ENCODE measurements at regions not wholly inside any gene's neighbourhood (a gene's known extent, or its start where the extent isn't known, plus 50 kb on each side); places are given as distances from the start of the nearest gene placed in this dataset.

DNA sequence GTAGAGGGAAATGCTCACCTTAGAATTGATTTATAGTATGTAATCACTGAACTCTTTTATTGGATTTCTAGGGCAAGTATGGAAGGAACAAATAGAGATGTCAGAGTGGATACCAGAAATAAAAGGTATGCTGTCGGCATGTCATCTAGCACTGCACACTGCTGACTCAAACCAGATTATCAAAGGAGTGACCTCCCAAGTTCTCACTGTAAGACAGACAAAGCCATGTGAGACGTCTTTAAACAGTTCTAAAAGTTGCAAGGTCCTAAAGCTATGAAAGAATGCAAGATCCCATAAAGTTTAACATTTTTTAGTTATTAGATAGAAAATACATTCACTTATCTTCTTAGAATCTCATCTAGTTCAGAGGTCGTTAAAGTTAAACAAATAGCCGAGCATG is 70.0 kb upstream of the CPM start:
- Histone ChIP-seq H3K4me2 (ENCODE audit: insufficient read depth, insufficient read length, low read length) (no peak overlapping the region), H3K79me2 (ENCODE audit: insufficient read depth, low read length) (no peaks in the 10 kb centered on the region), H4K5ac (ENCODE audit: insufficient read length, low read depth, low read length) (no peak overlapping the region), H4K91ac (ENCODE audit: insufficient read length, low read depth, low read length) (no peak overlapping the region), H3K56ac (ENCODE audit: insufficient read length, low read depth, low read length) (no peak overlapping the region), H3K14ac (ENCODE audit: insufficient read depth, low read length) (no peak overlapping the region), H3K9me3 (ENCODE audit: control insufficient read depth, low read depth, low read length) (no peaks in the 10 kb centered on the region), H2BK120ac (ENCODE audit: low read depth, low read length, poor library complexity, severe bottlenecking) (no peak overlapping the region), H3K23ac (ENCODE audit: insufficient read length, low read depth, low read length) (no peak overlapping the region), H2BK12ac (ENCODE audit: insufficient read length, low read depth, low read length) (no peak overlapping the region), H3K9ac (ENCODE audit: extremely low read depth, insufficient read length, low read length) (no peak overlapping the region), H2BK20ac (ENCODE audit: low read depth, low read length, poor library complexity, severe bottlenecking) (no peak overlapping the region), H3K23me2 (ENCODE audit: insufficient read length, low read depth, low read length, poor library complexity, severe bottlenecking) (no peaks in the 10 kb centered on the region), H3T11ph (ENCODE audit: low read length) (no peak overlapping the region), H3K27ac (ENCODE audit: insufficient read length, low read depth, low read length) (no peak overlapping the region), H2AFZ (ENCODE audit: low read length) (no peak overlapping the region), H3K4ac (ENCODE audit: low read depth, low read length) (no peak overlapping the region), H3K18ac (ENCODE audit: insufficient read length, low read depth, low read length) (no peak overlapping the region), H3K4me1 (ENCODE audit: insufficient read depth, low read length) (peaks cover 5% of the 10 kb centered on the region; the same call in 1 of the 2 replicates), H3K79me1 (ENCODE audit: insufficient read depth, low read depth, low read length, poor library complexity, severe bottlenecking) (no peaks in the 10 kb centered on the region), H4K8ac (replicated peaks; ENCODE audit: insufficient read length, low read depth, low read length) (no peak overlapping the region), H2BK5ac (ENCODE audit: insufficient read length, low read length) (no peak overlapping the region), H3K27me3 (ENCODE audit: insufficient read depth, low read length) (no peaks in the 10 kb centered on the region), H2BK15ac (ENCODE audit: low read depth, low read length) (no peak overlapping the region), H4K20me1 (ENCODE audit: control insufficient read depth, insufficient read depth, insufficient read length) (no peaks in the 10 kb centered on the region), H2AK5ac (ENCODE audit: insufficient read length, low read length) (no peak overlapping the region)
- peaks cover 0 to 13% of the 10 kb centered on the region in 2 experiments; a peak in 3 of 5 replicates for H3K9me3 Mint-ChIP-seq
- peaks cover 31% of the 10 kb centered on the region in 2 experiments for H3K4me1 Mint-ChIP-seq
- H3K27me3 Mint-ChIP-seq (ENCODE audit: low read depth): peaks cover 9% of the 10 kb centered on the region; the same call in 1 of the 2 replicates
- no peak for DNase-seq
- no peak overlapping the region for H3K4me3 Mint-ChIP-seq
- TF ChIP-seq, protein P1, sequence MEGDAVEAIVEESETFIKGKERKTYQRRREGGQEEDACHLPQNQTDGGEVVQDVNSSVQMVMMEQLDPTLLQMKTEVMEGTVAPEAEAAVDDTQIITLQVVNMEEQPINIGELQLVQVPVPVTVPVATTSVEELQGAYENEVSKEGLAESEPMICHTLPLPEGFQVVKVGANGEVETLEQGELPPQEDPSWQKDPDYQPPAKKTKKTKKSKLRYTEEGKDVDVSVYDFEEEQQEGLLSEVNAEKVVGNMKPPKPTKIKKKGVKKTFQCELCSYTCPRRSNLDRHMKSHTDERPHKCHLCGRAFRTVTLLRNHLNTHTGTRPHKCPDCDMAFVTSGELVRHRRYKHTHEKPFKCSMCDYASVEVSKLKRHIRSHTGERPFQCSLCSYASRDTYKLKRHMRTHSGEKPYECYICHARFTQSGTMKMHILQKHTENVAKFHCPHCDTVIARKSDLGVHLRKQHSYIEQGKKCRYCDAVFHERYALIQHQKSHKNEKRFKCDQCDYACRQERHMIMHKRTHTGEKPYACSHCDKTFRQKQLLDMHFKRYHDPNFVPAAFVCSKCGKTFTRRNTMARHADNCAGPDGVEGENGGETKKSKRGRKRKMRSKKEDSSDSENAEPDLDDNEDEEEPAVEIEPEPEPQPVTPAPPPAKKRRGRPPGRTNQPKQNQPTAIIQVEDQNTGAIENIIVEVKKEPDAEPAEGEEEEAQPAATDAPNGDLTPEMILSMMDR (conservative IDR thresholded peaks at IDR 0.05): no peak
- no CpG with 5 or more reads among the region's 4 CpGs for WGBS (ENCODE audit: extremely low coverage, insufficient read length, low lambda C conversion rate)
- H3K36me3 Mint-ChIP-seq (ENCODE audit: insufficient read depth in 1 of 3, low read depth in 3 of 3): peaks cover 0 to 5% (median 0%) of the 10 kb centered on the region in 3 experiments; a peak in 3 of 7 replicates
- H3K27ac Mint-ChIP-seq: no peak overlapping the region
